ENCODE measurements at regions not wholly inside any gene's neighbourhood (a gene's known extent, or its start where the extent isn't known, plus 50 kb on each side); places are given as distances from the start of the nearest gene placed in this dataset.

- peak; percentile 92 for DNase-seq (ENCODE audit: low read depth)
- H3K4me3 ChIP-seq (ENCODE audit: low read depth, low read length), result no peak overlapping the region
- TF ChIP-seq, protein P1, sequence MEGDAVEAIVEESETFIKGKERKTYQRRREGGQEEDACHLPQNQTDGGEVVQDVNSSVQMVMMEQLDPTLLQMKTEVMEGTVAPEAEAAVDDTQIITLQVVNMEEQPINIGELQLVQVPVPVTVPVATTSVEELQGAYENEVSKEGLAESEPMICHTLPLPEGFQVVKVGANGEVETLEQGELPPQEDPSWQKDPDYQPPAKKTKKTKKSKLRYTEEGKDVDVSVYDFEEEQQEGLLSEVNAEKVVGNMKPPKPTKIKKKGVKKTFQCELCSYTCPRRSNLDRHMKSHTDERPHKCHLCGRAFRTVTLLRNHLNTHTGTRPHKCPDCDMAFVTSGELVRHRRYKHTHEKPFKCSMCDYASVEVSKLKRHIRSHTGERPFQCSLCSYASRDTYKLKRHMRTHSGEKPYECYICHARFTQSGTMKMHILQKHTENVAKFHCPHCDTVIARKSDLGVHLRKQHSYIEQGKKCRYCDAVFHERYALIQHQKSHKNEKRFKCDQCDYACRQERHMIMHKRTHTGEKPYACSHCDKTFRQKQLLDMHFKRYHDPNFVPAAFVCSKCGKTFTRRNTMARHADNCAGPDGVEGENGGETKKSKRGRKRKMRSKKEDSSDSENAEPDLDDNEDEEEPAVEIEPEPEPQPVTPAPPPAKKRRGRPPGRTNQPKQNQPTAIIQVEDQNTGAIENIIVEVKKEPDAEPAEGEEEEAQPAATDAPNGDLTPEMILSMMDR (conservative IDR thresholded peaks at IDR 0.05; ENCODE audit: low read depth, low read length), result peak; percentile 79
Measured at GRCh38 chr7:106166651-106167342, 54.7 kb upstream of the SYPL1 start.

DNA sequence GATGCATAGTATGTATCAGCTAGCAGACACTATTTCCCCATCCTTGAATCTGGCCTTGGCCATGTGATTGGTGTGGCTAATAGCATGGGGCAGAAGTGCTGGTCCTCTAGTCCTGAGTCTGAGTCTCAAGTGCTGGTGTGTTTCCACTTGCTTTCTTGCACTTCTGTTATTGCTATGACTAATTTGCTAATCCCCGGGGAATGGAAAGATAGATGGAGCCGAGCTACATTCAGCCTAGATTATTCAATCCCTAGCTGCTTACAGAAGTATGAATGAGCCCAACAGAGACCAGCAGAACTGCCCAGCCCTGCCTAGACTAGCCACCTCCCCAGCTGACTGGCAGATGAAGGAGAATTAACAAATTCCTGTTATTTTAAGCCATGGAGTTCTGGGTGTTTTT is 53.2 kb upstream of the SYPL1 start:
- DNase-seq (ENCODE audit: low read depth), result peak; percentile 73
- TF ChIP-seq, protein P1 (conservative IDR thresholded peaks at IDR 0.05; ENCODE audit: low read depth, low read length), result no peak
- no peak overlapping the region for H3K4me3 ChIP-seq (ENCODE audit: low read depth, low read length)

GRCh38 chr7:106163257-106163656 is 51.1 kb upstream of the SYPL1 start:
- no peak for DNase-seq (ENCODE audit: low read depth)
- no peak overlapping the region for H3K4me3 ChIP-seq (ENCODE audit: low read depth, low read length)
- TF ChIP-seq, protein P1 (conservative IDR thresholded peaks at IDR 0.05; ENCODE audit: low read depth, low read length), result no peak
